ENCODE measurements at regions not wholly inside any gene's neighbourhood (a gene's known extent, or its start where the extent isn't known, plus 50 kb on each side); places are given as distances from the start of the nearest gene placed in this dataset.
"Not testable (repeated sequence)": the region's sequence is repeated elsewhere in the genome, so short reads cannot be mapped to it uniquely, and the experiment has no call there.

DNA sequence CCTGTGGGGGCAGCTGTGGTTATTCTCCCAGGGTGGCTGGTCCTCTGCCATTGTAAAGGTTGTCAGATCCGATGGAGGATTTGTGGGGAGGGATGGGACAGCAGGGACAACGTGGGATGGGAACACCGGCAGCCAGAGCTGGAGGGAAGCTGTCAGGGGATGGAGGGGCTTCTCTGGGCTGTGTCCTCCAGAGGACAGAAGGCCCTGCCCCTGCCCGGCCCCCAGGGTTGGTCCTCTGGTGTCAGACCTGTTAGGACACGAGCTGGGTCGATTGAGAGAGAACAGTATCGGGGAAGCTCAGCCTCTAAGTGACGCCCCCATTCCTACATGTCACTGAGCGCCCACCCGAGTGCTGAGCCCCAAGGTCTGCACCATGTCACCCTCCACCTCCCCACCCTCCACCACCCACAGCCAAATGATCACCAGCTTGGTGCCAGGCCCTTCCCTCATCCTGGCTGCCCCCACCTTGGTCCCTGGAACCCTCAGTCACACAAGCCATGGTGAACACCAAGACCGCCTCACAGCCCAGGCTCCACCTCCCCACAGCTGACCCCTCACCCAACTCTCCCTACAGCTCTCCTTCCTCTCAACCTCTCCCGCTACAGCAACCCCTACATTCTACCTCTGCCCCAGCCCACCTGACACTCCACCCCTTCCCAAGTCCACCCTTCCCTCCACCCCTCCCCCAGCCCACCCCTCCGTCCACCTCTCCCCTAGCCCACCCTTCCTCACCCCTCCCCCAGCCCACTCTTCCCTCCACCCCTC is 244.4 kb downstream of the MATN1 start:
- DNase-seq: no peak

- no peak for DNase-seq
These were observed 245.1 kb downstream of the MATN1 start for GRCh38 chr1:30478283-30478682.

- no peak for DNase-seq
These were observed 245.8 kb downstream of the MATN1 start for GRCh38 chr1:30477588-30477987.

GRCh38 chr1:30476911-30477459 is 246.4 kb downstream of the MATN1 start:
- no peak for DNase-seq

DNA sequence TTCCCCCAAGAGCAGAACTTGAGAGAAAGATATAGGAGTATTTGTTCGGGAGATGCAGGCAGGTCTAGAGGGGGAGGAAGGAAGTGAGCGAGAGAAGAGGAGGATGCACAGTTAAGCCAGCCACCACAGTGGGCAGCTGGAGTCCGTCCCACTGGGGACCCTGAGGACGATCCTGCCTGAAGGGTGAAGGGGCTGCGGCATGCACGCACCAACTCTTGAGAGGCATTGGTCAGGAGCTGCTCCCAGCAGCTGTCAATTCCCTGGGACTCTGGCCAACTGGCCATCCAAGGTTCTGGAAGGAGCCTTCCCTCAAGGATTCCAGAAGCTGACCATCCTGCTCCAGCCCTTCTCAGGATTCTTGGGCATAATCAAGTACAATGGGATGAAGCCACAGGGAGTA is 246.9 kb downstream of the MATN1 start:
- no peak for DNase-seq

DNA sequence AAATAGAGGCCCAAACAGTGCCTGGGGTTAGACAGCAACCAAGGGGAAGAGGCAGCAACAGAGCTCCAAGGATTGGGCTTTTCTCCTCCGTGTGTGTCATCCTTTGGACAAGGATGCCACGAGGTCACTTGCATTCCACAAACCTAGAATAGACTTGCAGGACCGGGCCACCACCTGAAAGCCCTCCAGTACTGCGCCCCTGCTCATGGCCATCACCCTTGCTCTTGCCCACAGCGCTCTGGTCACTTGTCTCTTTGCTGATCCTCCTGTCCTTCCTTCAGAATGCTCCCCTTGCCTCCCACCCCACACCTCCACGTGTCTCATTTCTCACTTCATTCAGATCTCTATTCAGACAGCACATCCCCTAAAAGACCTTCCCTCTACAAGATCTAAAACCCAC is 247.4 kb downstream of the MATN1 start:
- DNase-seq: no peak

DNA sequence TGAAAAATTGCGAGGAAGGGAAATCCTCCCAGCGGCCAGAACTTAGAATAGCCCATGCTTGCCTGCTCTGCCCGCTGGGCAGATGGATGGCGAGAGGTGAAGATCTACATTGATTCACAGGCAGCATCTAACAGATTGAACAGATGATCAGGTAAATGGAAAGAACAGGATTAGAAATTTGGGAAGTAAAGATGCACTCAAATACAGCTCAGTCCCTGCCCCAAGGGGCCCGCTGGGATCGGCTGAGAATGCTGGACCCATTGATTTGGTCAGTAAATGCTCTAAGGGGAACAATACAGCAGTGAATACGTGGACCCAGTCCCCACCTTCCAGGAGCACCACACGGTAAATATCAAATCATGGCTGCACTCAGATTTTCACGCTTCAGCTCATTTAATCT is 248.2 kb downstream of the MATN1 start:
- no peak for DNase-seq

DNA sequence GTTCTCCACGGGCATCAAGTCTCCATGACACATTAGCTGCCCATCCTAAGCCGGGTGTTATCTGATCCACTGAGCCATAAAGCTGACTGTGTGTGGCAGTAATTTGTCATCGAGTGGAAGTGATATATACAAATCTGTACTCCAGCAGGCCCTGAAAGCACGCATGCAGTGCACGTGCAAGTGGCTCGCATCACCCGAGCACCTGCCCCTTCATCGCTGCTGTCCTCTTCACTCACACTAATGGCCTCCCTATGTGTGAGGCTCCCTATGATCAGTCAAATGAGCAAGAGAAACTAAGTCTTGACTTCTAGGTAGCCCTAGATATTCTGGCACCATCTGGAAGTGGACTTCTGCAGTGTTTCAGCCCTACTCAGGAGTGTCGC is 248.6 kb downstream of the MATN1 start:
- DNase-seq: no peak

DNA sequence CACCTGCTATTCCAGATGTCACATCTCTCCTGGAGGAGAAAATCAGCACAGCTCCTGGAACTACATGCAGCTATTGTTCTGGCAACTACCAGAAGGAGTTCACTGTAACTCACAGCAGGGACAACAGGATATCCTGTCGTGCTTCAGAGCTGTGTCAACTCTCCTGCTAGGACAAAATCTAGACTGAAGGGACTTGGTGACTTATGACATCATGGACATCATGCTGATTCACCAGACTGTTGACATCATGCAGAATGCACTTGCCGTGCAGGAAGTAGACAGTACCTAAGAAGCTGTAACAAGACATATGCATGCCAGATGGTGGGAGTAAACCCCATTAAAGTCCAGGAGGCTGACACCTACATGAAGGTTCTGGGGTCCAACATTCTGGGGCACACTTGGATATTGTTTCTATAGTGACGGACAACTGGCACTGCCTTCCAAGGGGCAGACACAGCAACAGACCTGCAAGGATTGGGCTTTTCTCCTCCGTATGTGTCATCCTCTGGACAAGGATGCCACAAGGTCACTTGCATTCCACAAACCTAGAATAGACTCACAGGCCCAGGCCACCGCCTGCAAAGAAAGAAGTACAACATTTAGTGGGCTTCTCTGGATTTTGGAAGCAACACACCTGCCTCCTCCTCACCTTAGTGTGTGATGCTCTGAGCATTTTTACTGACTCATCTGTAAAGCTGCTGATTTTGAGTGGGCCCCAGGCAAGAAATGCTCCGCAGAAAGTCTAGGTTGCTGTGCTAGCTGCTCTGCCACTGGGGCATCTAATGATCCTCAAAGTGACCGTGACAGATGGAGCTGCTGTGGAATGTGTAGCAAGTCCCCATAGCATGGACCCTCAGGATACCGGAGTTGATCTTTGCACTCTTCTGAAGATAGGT is 249.2 kb downstream of the MATN1 start:
- DNase-seq: no peak

DNA sequence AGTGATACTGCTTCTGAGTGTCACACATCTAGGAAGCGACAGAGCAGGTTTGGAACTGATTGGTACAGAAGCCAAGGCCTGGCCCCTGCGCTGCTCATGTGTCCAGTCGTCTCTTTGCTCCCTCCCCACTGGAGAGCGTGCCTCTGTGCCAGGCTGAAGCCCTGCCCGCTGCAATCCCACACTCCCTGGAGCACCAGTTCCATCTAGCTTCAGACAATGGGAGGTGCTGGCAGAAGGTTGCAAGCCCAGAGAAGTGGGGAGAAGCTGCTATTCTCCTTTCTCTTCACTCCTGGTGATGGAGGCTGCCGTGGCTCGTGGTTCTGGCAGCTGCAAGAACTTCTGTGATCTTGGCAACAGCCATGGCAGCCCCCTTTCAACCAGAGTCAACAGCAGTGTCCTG is 250.9 kb downstream of the MATN1 start:
- DNase-seq: no peak

GRCh38 chr1:30472009-30472408 is 251.4 kb downstream of the MATN1 start:
- DNase-seq: no peak

GRCh38 chr1:30471307-30471706 is 252.1 kb downstream of the MATN1 start:
- no peak for DNase-seq

GRCh38 chr1:30469426-30469825 is 254.0 kb downstream of the MATN1 start:
- DNase-seq: no peak

DNA sequence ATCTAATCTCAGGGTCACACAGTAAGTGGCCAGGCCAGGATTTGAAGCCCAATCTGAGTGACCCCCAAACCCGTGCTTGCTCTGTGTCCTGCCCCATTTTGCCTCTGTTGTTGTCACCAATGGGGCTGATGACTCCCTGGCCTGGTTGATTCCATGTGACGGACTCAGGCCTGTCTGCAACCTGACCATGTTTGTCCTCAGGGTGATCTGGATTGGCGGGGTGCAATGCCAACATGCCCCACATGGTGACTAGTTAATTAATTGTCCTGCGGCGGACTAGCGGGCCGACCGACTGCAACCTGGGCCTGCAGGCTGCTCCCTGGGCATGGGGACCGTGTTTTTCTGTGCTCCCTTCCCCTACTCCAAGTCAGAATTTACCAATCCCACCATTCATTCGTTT is 256.3 kb downstream of the MATN1 start:
- no peak for DNase-seq

DNA sequence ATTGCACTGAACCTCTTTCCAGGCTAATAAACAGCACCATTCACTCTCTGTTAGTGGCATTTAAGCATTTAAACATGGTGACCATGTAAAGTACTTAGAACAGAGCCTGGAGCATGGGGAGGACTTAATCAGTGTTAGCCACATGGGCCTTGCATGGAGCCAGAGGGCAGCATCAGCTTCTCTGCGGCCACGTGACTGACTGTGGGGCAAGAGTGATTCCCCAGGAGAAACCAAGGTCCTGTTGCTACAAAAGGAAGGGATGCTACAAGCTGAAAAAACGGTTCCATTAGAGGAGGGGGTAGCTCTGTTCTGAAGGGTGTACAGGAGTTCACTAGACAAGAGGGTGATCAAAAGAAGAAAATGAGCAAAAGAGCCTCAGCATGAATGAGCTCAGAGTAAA is 256.8 kb downstream of the MATN1 start:
- DNase-seq: no peak

DNA sequence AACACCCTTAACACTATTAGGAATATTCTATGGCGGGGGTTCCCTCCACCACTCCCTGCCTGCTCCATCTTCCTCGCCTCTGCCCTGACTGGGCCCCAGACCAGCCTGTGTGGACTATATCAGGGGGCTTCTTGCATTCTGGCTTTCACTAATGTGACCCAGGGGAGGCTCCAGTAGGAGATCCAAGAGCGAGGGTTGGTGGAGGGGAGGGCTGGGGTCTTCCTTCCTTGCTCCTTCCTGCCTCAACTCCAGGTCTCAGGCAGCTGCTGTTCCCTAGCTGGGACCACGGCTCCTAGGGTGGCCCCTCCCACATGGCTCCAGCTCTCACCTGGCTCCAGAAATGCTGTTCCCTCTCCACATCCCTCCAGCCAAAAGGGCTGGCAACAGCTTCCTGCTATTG is 257.4 kb downstream of the MATN1 start:
- no peak for DNase-seq

DNA sequence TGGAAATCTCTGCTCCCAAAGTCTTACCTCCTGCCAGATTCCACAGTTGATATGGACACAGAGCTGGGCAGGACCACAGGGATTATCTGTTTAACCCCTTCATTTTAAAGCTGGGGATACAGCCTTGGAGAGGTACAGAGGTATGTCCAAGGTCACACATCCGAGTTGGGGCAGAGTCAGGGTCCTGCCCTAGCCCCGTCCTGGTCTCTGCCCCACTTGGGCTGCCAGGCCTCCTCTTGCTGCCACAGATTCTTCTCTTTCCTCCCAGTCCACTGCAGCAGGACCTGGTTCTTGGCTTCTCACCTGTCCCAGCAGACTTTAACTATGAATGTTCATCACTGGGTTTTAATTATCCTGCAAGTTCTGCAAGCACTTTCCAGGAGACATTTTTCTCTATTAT is 258.3 kb downstream of the MATN1 start:
- DNase-seq: no peak

DNA sequence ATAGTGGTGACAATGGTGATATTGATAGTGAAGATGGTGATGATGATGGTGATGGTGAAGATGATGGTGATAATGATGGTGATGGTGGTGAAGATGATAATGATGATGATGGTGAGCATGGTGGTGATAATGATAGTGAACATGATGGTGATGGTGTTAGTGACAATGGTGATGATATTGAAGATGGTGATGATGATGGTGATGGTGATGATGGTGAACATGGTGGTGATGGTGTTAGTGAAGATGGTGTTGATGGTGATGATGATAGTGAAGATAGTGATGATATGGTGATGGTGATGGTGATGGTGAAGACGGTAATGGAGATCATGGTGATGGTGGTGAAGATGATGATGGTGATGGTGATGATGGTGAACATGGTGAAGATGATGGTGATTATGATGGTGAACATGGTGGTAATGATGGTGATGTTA is 259.2 kb downstream of the MATN1 start:
- no peak for DNase-seq

GRCh38 chr1:30462826-30463425 is 260.5 kb downstream of the MATN1 start:
- DNase-seq: no peak

- no peak for DNase-seq
These were observed 261.2 kb downstream of the MATN1 start for GRCh38 chr1:30462166-30462565.

DNA sequence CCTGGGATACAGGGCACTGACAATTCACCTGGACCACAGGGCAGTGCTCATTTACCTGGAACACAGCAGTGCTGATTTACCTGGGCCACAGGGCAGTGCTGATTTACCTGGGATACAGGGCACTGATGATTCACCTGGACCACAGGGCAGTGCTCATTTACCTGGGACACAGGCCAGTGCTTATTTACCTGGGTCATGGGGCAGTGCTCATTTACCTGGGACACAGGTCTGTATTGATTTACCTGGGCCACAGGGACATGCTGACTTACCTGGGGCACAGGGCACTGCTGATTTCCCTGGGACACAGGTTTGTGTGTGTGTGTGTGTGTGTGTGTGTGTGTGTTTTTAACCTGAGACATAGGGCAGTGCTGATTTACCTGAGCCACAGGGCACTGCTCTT is 261.7 kb downstream of the MATN1 start:
- no peak for DNase-seq

DNA sequence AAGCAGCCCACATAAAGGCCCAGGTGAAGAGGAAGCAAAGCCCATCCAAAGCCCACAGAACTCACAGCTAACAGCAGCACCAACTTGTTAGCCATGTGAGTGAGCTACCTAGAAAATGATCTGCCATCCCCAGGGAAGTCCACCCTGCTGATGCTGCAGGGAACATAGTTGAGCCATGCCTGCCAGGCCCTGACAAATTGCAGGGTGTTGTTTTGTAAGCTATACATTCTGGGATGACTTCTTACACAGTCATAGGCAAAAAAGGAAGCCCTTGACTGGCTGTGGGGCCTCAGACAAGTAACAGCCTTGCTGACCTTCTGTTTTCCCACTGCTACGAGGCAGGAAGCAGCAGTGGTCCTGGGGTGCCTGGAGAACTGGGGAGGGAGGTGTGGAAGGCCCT is 262.7 kb downstream of the MATN1 start:
- no peak for DNase-seq

- not testable (repeated sequence) for DNase-seq
These were observed 264.5 kb downstream of the MATN1 start for GRCh38 chr1:30458730-30459485.

All from inflammatory macrophage (primary cell).